B cell (primary cell): ENCODE measurements at regions not wholly inside any gene's neighbourhood (a gene's known extent, or its start where the extent isn't known, plus 50 kb on each side); places are given as distances from the start of the nearest gene placed in this dataset.

Experiments
- ATAC-seq: fragments of 200-7000 bp; cut with Tn5 transposase; one replicate; pipeline ENCODE4 v1.10.0; 2021; ENCODE audit warnings: low read depth, mild to moderate bottlenecking, moderate number of reproducible peaks, moderate library complexity
- CTCF ChIA-PET: fragments of 350-600 bp; sonication (Branson Sonifier 250); formaldehyde crosslinking; loops from one replicate; lab custom pipeline; 2021; ENCODE audit warnings: antibody characterized with exemption, inconsistent platforms; lab: Charles Lee
- POLR2A ChIA-PET: fragments of 350-600 bp; sonication (Branson Sonifier 250); formaldehyde crosslinking; loops from one replicate; lab custom pipeline; 2021; ENCODE audit warnings: antibody characterized with exemption; lab: Charles Lee
- DNase-seq: peaks from one replicate; pipeline ENCODE4 v3.0.0; 2013
- H2AFZ ChIP-seq: 2 replicates; pipeline ENCODE4 v1.6.1; 2012; ENCODE audit warnings: mild to moderate bottlenecking, low read depth, low read length; ENCODE audit not compliant: insufficient read depth, poor library complexity, severe bottlenecking
- H3K27ac ChIP-seq, 2 donors: 1 replicate in 1 of 2; 2 replicates in 1 of 2; pipeline ENCODE4 v1.5.1; 2012 to 2013; ENCODE audit warnings: low read length in 2 of 2, mild to moderate bottlenecking in 2 of 2, moderate library complexity in 1 of 2
- H3K27me3 ChIP-seq, 4 experiments: fragments of 200-600 bp in 1 of 4; sonication (generic) in 1 of 4; replicated peaks in 1 of 4; 1 replicate in 2 of 4; 2 replicates in 2 of 4; pipeline versions ENCODE4 v1.6.1 to v1.7.0; 2013 to 2016; ENCODE audit warnings: low read length in 3 of 4, mild to moderate bottlenecking in 2 of 4, mixed read lengths in 1 of 4, moderate library complexity in 1 of 4; ENCODE audit not compliant: insufficient read depth in 4 of 4, control insufficient read depth in 3 of 4; ENCODE audit errors: control extremely low read depth in 1 of 4
- H3K36me3 ChIP-seq, 2 experiments: replicated peaks in 1 of 2; 1 replicate in 1 of 2; 2 replicates in 1 of 2; pipeline versions ENCODE4 v1.6.1 to v1.7.1; 2013; ENCODE audit warnings: low read length in 1 of 2; ENCODE audit not compliant: insufficient read depth in 2 of 2, control insufficient read depth in 1 of 2; ENCODE audit errors: control extremely low read depth in 1 of 2, extremely low read depth in 1 of 2
- H3K4me1 ChIP-seq, 2 donors: fragments of 200-600 bp in 1 of 2; sonication (generic) in 1 of 2; 1 replicate in 1 of 2; 2 replicates in 1 of 2; pipeline versions ENCODE4 v1.5.1 to v1.6.1; 2013 to 2017; ENCODE audit warnings: low read length in 2 of 2; ENCODE audit not compliant: control insufficient read depth in 2 of 2, insufficient read depth in 2 of 2
- H3K4me2 ChIP-seq: replicated peaks from 2 replicates; pipeline ENCODE3; 2012; ENCODE audit warnings: mild to moderate bottlenecking, low read depth, low read length; ENCODE audit not compliant: poor library complexity, severe bottlenecking
- H3K4me3 ChIP-seq, 5 experiments: fragments of 200-600 bp in 1 of 5; sonication (generic) in 1 of 5; 1 replicate in 3 of 5; 2 replicates in 2 of 5; pipeline versions ENCODE4 v1.5.1 to v1.7.0; 2011 to 2016; ENCODE audit warnings: low read length in 4 of 5, mild to moderate bottlenecking in 4 of 5, low read depth in 2 of 5, control low read depth in 1 of 5, moderate library complexity in 1 of 5; ENCODE audit not compliant: insufficient read depth in 1 of 5; ENCODE audit errors: control extremely low read depth in 1 of 5, extremely low read depth in 1 of 5
- H3K79me2 ChIP-seq: fragments of 200-600 bp; sonication (generic); one replicate; pipeline ENCODE4 v1.6.0; 2016; ENCODE audit warnings: low read length; ENCODE audit not compliant: control insufficient read depth, insufficient read depth
- H3K9ac ChIP-seq: fragments of 200-600 bp; sonication (generic); 2 replicates; pipeline ENCODE4 v1.6.1; 2017; ENCODE audit warnings: mild to moderate bottlenecking, low read length, moderate library complexity
- H3K9me3 ChIP-seq, 3 donors: one replicate each; pipeline versions ENCODE4 v1.6.1 to v1.7.1; 2013; ENCODE audit warnings: low read length in 2 of 3; ENCODE audit not compliant: control insufficient read depth in 2 of 3, insufficient read depth in 1 of 3; ENCODE audit errors: control extremely low read depth in 1 of 3
- H4K20me1 ChIP-seq: 2 replicates; pipeline ENCODE4 v1.6.0; 2012; ENCODE audit warnings: mild to moderate bottlenecking, low read length; ENCODE audit not compliant: insufficient read depth, control insufficient read depth, poor library complexity, severe bottlenecking
- H3K27ac Mint-ChIP-seq: one replicate; pipeline ENCODE4 v1.8.0; 2021; ENCODE audit warnings: mixed read lengths
- H3K27me3 Mint-ChIP-seq: one replicate; pipeline ENCODE4 v1.8.0; 2021; ENCODE audit warnings: mixed read lengths
- H3K4me1 Mint-ChIP-seq: one replicate; pipeline ENCODE4 v1.8.0; 2021; ENCODE audit warnings: mixed read lengths
- H3K4me3 Mint-ChIP-seq: one replicate; pipeline ENCODE4 v1.8.0; 2021; ENCODE audit warnings: mixed read lengths
- H3K9me3 Mint-ChIP-seq: one replicate; pipeline ENCODE4 v1.8.0; 2022; ENCODE audit warnings: mixed read lengths; ENCODE audit not compliant: insufficient read depth
- CTCF ChIP-seq: fragments of 200-600 bp; IDR thresholded peaks from one replicate; pipeline ENCODE4 v1.8.0; 2022; ENCODE audit warnings: antibody characterized with exemption, mild to moderate bottlenecking
- EZH2 ChIP-seq: IDR thresholded peaks from 2 replicates; pipeline ENCODE4 v1.6.1; 2012; ENCODE audit warnings: borderline replicate concordance, low read depth, mild to moderate bottlenecking, moderate library complexity, low read length; ENCODE audit not compliant: insufficient read depth, poor library complexity, severe bottlenecking
- WGBS: methylation state at CpG from one replicate; pipeline ENCODE4 v1.1.5; 2013; ENCODE audit warnings: missing lambda C conversion rate; ENCODE audit not compliant: insufficient coverage; 5-methylcytosine and 5-hydroxymethylcytosine counted together
- intact Hi-C: fragments of 100-400 bp; cut with micrococcal nuclease; formaldehyde crosslinking; loops from one replicate; pipeline ENCODE4 v1.10.0; 2022

GRCh38 chr4:162410854-162411253 is 247.1 kb upstream of the FSTL5 start:
- WGBS: no CpG with 5 or more reads among the region's 1 CpG
- H4K20me1 ChIP-seq: no peaks in the 10 kb centered on the region
- no peak overlapping the region for H3K4me3 Mint-ChIP-seq
- no peaks in the 10 kb centered on the region for H3K27me3 Mint-ChIP-seq
- intact Hi-C loops: no loop called here
- H3K4me2 ChIP-seq: no peak overlapping the region
- TF ChIP-seq CTCF (no peak), EZH2 (no peak)
- no peaks in the 10 kb centered on the region for H3K36me3 ChIP-seq
- no peaks in the 10 kb centered on the region for H3K9me3 Mint-ChIP-seq
- no peak overlapping the region for H3K4me3 ChIP-seq
- H3K4me1 ChIP-seq: no peaks in the 10 kb centered on the region
- H3K9me3 ChIP-seq: peaks cover 0 to 11% (median 0%) of the 10 kb centered on the region in 3 donors
- ChIA-PET CTCF (no interaction called here), POLR2A (no interaction called here)
- no peaks in the 10 kb centered on the region for H3K4me1 Mint-ChIP-seq
- no peak overlapping the region for H3K9ac ChIP-seq
- H2AFZ ChIP-seq: no peak overlapping the region
- H3K27ac Mint-ChIP-seq: no peak overlapping the region
- DNase-seq (no peak), ATAC-seq (no peak)
- H3K27me3 ChIP-seq: no peaks in the 10 kb centered on the region
- no peak overlapping the region for H3K27ac ChIP-seq
- H3K79me2 ChIP-seq: no peaks in the 10 kb centered on the region

- no peaks in the 10 kb centered on the region for H3K4me1 ChIP-seq
- Mint-ChIP-seq H3K27me3 (no peaks in the 10 kb centered on the region), H3K9me3 (peaks cover under 1% of the 10 kb centered on the region), H3K27ac (no peak overlapping the region), H3K4me1 (no peaks in the 10 kb centered on the region), H3K4me3 (no peak overlapping the region)
- peaks cover 0 to 11% (median 1%) of the 10 kb centered on the region in 3 donors for H3K9me3 ChIP-seq
- no peak overlapping the region for H2AFZ ChIP-seq
- no peak for ATAC-seq
- no peak for TF ChIP-seq CTCF
- no peak for TF ChIP-seq EZH2
- 93% methylated on average over 15 of the region's 16 CpGs for WGBS
- no peak overlapping the region for H3K9ac ChIP-seq
- POLR2A ChIA-PET: no interaction called here
- DNase-seq: no peak
- H3K27ac ChIP-seq: no peak overlapping the region
- no peaks in the 10 kb centered on the region for H3K36me3 ChIP-seq
- CTCF ChIA-PET: no interaction called here
- no peak overlapping the region for H3K4me2 ChIP-seq
- H3K27me3 ChIP-seq: no peaks in the 10 kb centered on the region
- H3K4me3 ChIP-seq: no peak overlapping the region
- H3K79me2 ChIP-seq: no peaks in the 10 kb centered on the region
- no peaks in the 10 kb centered on the region for H4K20me1 ChIP-seq
- intact Hi-C loops: no loop called here
Observed at GRCh38 chr4:162409048-162409447, 245.2 kb upstream of the FSTL5 start.
